GM10266 (cell line): ENCODE measurements at regions not wholly inside any gene's neighbourhood (a gene's known extent, or its start where the extent isn't known, plus 50 kb on each side); places are given as distances from the start of the nearest gene placed in this dataset.
A peak's percentile ranks its signal among the peaks of the same experiment; 100 is the strongest.

Experiments
- DNase-seq: peaks from one replicate; pipeline ENCODE4 v3.0.0; 2012; ENCODE audit errors: extremely low spot score
- TF ChIP-seq, protein P1 (sequence below): IDR thresholded peaks from 2 replicates; pipeline ENCODE4 v1.5.1; 2012; ENCODE audit warnings: mild to moderate bottlenecking, low read depth; ENCODE audit not compliant: control insufficient read depth, insufficient read depth; ENCODE audit errors: missing control alignments

DNA sequence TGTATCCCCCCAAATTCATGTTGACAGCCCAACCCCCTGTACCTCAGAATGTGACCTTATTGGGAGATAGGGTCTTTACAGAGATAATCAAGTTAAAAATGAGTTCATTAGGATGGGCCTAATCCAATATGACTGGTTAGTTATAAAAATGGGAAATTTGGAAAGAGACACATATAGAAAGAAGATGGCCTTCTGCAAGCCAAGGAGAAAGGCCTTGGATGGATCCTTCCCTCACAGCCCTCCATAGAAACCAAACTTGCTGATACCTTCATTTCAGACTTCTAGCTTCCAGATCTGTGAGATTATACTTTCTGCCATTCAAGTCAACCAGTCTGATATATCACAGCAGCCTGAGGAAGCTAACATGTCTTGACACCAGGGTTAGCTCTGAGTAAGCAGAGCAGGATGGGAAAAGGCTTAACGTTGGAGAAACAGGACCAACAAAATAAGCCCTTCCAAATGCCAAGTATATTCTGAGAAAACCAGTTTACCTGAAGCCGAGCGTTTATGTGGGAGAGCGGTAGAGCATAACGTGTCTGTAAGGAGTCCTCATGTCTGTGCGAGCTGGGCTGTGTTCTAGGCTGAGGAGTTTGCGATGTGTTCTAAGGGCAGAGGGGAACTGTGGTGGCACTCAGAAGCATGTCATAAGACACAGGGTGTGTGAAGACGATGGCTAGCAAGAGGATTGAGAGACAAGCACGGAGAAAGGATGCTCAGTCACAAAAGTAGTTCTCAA, 206.1 kb downstream of the PIK3R1 start:
- DNase-seq: no peak
- TF ChIP-seq, protein P1, sequence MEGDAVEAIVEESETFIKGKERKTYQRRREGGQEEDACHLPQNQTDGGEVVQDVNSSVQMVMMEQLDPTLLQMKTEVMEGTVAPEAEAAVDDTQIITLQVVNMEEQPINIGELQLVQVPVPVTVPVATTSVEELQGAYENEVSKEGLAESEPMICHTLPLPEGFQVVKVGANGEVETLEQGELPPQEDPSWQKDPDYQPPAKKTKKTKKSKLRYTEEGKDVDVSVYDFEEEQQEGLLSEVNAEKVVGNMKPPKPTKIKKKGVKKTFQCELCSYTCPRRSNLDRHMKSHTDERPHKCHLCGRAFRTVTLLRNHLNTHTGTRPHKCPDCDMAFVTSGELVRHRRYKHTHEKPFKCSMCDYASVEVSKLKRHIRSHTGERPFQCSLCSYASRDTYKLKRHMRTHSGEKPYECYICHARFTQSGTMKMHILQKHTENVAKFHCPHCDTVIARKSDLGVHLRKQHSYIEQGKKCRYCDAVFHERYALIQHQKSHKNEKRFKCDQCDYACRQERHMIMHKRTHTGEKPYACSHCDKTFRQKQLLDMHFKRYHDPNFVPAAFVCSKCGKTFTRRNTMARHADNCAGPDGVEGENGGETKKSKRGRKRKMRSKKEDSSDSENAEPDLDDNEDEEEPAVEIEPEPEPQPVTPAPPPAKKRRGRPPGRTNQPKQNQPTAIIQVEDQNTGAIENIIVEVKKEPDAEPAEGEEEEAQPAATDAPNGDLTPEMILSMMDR: no peak

DNA sequence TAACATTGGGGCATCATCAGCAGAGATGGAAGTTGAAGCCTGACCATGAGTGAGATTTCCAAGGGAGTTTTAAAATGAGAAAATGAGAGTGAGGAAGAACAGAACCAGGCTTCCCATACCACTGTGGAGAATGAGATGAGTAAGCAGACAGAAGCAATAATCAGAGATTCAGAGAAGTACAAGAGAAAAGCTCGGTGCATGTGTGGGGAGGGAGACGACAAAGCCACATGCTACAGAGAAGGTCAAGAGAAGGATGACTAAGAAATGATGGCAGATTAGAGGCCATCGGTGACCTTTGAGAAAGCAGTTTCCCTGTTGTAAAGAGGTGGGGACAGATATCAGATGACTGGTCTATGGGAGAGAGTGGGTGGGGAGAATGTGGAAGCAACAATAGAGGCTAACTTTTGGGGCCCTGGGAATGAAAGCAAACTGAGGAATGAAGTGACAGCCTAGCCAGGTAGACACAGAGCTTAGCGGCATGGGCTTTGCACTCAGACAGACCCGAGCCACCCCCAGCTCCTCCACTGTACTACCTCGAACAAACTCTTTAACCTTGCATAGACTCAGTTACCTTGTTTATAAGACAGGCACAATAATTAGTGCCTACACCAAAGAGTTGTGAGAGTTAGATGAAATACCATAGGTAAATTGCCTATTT, 207.7 kb downstream of the PIK3R1 start:
- TF ChIP-seq, protein P1: no peak
- no peak for DNase-seq

DNA sequence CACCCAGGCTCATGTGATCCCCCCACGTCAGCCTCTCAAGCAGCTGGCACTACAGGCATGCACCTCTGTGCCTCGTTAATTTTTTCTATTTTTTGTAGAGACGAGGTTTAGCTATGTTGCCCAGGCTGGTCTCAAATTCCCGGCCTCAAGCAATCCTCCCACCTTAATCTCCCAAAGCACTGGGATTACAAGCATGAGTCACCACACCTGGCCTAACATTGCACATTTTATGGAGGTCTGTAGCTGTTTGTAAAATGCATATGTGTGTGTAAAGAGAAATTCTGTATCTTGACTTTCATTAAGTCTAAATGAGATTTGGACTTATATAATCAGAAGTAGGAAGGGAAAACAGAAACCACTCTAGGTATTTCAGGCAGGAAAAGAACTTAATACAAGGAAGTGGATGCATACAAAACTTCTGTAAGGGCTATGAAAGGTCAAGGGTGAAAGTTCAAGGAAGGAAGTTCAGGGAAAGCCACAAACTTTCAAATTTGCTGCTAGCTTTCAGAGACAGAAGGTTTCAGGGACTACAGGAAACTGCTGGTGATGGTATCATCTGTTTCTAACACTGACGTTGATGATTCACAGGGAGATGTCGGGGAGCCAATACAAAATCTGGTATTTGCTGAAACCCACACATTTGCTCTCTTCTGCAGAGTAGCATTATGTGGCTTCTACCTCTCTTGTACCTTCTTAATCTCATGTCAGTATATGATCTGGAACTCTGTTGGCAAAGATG, 209.4 kb downstream of the PIK3R1 start:
- TF ChIP-seq, protein P1: no peak
- DNase-seq: peak; percentile 31

DNA sequence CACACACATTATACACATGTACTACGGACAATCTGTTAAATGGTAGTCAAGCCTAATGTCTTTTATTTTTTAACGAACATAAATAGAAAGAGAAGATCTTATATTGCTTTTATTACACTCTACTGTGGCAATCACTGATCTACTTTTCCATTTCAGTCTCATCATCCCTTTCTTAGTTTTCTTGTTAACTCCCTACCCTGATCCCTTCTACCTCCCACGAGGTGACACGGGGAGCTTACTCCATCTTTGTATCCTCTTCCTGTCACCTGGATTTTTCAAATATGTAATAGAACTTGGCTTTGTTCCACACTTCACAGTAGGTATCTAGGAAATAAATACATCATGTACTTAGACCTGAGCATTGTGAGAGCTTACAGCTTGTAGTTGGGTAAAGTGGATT, 211.0 kb downstream of the PIK3R1 start:
- DNase-seq: no peak
- TF ChIP-seq, protein P1: no peak

DNA sequence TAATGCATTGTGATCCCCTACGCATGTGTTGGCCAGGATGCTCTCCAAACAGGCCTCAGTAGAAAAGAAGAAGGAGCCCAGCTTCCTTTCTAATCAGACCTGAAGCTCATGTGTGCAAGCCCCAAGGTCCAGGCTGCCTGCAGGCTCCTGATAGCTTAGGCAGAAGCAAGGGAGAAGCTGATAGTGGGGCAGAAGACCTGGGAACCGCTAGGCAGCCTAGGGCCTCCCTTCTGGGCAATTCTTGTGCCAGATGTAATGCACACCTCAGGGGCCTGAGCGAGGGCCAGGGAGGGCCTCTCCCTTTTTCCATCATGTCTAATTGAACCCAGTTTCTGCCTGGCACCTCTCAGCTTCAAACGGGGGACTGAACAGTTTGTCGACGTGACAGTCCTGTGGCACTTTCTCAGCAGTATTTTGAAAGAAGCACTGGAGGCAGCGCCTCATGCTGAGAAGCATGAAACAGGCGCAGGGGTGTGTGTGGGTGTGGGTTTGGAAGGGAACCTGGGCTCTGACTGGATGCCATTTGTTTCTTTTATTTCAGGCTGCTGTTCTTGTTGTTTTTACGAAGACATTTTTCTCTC, 212.8 kb downstream of the PIK3R1 start:
- TF ChIP-seq, protein P1: no peak
- no peak for DNase-seq

DNA sequence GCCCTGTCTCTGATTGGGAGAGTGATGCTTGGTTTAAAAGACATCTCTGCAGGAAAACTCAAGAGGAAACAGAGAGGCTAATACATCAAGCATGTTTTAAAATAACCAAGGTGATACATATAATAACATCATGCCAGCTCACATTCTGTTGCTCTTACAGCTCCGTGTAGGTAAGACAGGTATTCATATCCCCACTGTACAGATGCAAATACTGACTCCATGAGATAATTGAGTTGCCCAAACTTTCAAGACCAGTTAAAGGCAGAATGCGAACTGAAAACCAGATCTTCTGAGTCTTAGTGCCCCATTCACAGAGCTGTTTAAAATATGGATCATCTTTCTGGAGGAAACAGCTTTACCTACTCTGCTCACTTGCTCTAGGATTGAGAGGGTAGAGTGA, 214.0 kb downstream of the PIK3R1 start:
- DNase-seq: no peak
- TF ChIP-seq, protein P1: no peak
